ENCODE measurements at regions not wholly inside any gene's neighbourhood (a gene's known extent, or its start where the extent isn't known, plus 50 kb on each side); places are given as distances from the start of the nearest gene placed in this dataset.
"Not testable (repeated sequence)": the region's sequence is repeated elsewhere in the genome, so short reads cannot be mapped to it uniquely, and the experiment has no call there.

DNA sequence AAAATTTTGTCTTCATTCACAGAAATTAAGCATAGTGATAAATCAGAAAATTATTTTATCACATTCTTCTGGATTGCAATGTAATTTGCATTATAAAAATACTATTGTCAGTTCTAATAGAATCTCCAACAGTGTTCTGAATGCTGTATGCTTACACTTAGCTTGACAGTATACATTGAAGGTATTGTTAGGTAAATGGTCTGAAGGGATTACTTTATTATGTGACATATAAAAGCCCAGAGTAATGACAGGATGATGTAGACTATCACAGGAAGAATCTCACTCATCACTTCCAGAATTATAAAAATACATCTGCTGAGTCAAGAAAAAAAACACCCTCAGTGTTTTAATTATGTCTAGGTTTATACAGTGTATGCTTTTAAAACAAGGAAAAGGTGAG, 1532.5 kb upstream of the RAG2 start:
- H3K27ac ChIP-seq, result no peak overlapping the region
- no peaks in the 10 kb centered on the region for H3K36me3 ChIP-seq
- no peaks in the 10 kb centered on the region for H3K4me1 ChIP-seq (replicated peaks)
- intact Hi-C loops (cut with DNase I), result no loop called here
- no peaks in the 10 kb centered on the region for H3K27me3 ChIP-seq (replicated peaks; ENCODE audit: insufficient read depth)
- TF ChIP-seq POLR2A (IDR thresholded peaks at IDR 0.05), result no peak
- no peak for TF ChIP-seq POLR2AphosphoS5 (IDR thresholded peaks at IDR 0.05)
- TF ChIP-seq, protein P1, sequence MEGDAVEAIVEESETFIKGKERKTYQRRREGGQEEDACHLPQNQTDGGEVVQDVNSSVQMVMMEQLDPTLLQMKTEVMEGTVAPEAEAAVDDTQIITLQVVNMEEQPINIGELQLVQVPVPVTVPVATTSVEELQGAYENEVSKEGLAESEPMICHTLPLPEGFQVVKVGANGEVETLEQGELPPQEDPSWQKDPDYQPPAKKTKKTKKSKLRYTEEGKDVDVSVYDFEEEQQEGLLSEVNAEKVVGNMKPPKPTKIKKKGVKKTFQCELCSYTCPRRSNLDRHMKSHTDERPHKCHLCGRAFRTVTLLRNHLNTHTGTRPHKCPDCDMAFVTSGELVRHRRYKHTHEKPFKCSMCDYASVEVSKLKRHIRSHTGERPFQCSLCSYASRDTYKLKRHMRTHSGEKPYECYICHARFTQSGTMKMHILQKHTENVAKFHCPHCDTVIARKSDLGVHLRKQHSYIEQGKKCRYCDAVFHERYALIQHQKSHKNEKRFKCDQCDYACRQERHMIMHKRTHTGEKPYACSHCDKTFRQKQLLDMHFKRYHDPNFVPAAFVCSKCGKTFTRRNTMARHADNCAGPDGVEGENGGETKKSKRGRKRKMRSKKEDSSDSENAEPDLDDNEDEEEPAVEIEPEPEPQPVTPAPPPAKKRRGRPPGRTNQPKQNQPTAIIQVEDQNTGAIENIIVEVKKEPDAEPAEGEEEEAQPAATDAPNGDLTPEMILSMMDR (IDR thresholded peaks at IDR 0.05), result no peak
- DNase-seq (ENCODE audit: low spot score), result no peak
- no peaks in the 10 kb centered on the region for H3K9me3 ChIP-seq
- no peak overlapping the region for H3K4me3 ChIP-seq

DNA sequence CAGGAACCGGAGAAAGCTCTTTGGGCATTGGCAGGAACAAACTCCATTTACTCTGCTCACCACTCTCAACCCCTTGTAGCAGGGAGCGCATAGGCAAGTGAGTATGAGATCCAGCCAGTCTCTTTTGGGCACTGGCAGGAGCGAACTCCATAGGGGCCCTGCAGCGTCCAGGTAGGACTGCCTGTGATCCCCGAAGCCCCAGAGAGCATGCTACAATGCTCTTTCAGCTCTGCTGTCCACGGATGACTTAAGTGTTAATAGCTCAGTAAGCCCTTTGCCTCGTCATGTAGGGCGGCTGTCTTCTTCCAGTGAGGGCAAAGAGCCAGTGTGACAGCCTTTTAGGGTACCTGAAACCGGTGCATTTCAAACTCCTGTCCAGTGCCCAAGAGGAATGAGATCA, 1525.6 kb upstream of the RAG2 start:
- WGBS, result 82% methylated on average over 9 of the region's 9 CpGs
- no peak overlapping the region for H3K27ac ChIP-seq
- intact Hi-C loops (cut with DNase I), result no loop called here

DNA sequence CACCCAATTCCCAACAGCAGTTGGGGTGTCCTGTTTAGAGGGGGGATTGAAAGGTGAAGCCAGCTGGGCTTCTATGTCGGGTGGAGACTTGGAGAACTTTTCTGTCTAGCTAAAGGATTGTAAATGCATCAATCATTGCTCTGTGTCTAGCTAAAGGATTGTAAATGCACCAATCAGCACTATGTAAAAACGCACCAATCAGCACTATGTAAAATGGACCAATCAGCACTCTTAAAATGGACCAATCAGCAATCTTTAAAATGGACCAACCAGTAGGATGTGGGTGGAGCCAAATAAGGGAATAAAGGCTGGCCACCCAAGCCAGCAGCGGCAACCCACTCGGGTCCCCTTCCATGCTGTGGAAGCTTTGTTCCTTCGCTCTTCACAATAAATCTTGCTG, 1518.6 kb upstream of the RAG2 start:
- H3K4me3 ChIP-seq; intact Hi-C loops (cut with DNase I); H3K27me3 ChIP-seq (replicated peaks; ENCODE audit: insufficient read depth); H3K9me3 ChIP-seq; DNase-seq (ENCODE audit: low spot score); H3K36me3 ChIP-seq; H3K4me1 ChIP-seq (replicated peaks); H3K27ac ChIP-seq: not testable (repeated sequence)
- 92% methylated on average over 5 of the region's 5 CpGs for WGBS

More for the DNA sequence above, 1525.6 kb upstream of the RAG2 start:
- H3K36me3 ChIP-seq, result no peaks in the 10 kb centered on the region
- H3K4me3 ChIP-seq, result no peak overlapping the region
- TF ChIP-seq POLR2A (IDR thresholded peaks at IDR 0.05) (no peak), POLR2AphosphoS5 (IDR thresholded peaks at IDR 0.05) (no peak)
- TF ChIP-seq, protein P1 (IDR thresholded peaks at IDR 0.05), result no peak
- H3K4me1 ChIP-seq (replicated peaks), result no peaks in the 10 kb centered on the region
- no peaks in the 10 kb centered on the region for H3K9me3 ChIP-seq
- no peak for DNase-seq (ENCODE audit: low spot score)
- no peaks in the 10 kb centered on the region for H3K27me3 ChIP-seq (replicated peaks; ENCODE audit: insufficient read depth)

DNA sequence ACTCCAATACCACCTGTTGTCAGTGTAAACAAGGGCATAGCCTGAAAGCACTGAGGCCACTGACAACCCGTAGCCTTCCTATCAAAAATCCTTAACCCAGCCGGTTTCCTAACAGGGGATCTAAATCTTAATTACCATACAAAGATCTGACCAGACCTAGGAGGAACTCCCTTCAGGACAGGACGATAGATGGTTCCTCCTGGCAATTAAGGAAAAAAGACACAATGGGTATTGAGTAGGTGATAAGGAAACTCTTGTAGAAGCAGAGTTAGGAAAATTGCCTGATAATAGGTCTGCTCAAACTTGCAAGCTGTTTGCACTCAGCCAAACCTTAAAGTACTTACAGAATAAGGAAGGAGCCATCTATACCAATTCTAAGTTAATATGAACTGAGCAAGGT, 1517.3 kb upstream of the RAG2 start:
- H3K4me1 ChIP-seq (replicated peaks); H3K27ac ChIP-seq; intact Hi-C loops (cut with DNase I); H3K27me3 ChIP-seq (replicated peaks; ENCODE audit: insufficient read depth); H3K9me3 ChIP-seq; DNase-seq (ENCODE audit: low spot score); H3K36me3 ChIP-seq; H3K4me3 ChIP-seq: not testable (repeated sequence)
- 59% methylated on average over 3 of the region's 3 CpGs for WGBS

DNA sequence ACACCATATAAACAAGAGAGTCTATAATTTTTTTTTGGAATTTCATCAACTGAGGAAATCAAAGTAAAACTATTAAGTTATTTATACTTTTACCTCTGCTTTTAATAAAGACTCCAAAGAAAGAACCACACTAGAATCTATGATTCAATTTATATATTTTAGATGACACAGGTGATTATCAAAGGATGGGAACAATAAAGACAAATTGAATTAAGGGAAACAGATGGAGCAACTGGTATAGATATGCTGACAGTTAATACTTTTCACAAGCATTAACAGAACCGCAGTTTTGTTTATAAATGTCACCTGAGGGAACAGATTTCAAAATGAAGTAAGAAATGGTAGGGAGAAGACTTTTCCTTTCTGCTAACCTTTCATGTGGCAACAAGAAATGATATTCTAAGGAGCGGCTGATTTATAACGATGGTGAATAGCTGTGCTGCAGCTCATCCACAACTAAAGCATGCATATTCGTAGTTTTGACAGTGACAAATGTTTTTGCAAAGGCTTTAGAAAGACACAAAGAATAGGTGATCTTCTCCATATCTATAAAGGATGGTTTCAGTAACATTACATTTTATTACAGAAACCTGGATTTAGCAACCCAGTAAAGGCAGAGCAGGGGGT, 1502.9 kb upstream of the RAG2 start:
- WGBS, result 50% methylated on average over 4 of the region's 4 CpGs
- H3K27me3 ChIP-seq (replicated peaks; ENCODE audit: insufficient read depth), result no peaks in the 10 kb centered on the region
- no peaks in the 10 kb centered on the region for H3K4me1 ChIP-seq (replicated peaks)
- H3K4me3 ChIP-seq, result no peak overlapping the region
- intact Hi-C loops (cut with DNase I), result no loop called here
- DNase-seq (ENCODE audit: low spot score), result no peak
- TF ChIP-seq POLR2A (IDR thresholded peaks at IDR 0.05) (no peak), POLR2AphosphoS5 (IDR thresholded peaks at IDR 0.05) (no peak)
- TF ChIP-seq, protein P1 (IDR thresholded peaks at IDR 0.05), result no peak
- no peaks in the 10 kb centered on the region for H3K9me3 ChIP-seq
- H3K27ac ChIP-seq, result no peak overlapping the region
- H3K36me3 ChIP-seq, result no peaks in the 10 kb centered on the region

DNA sequence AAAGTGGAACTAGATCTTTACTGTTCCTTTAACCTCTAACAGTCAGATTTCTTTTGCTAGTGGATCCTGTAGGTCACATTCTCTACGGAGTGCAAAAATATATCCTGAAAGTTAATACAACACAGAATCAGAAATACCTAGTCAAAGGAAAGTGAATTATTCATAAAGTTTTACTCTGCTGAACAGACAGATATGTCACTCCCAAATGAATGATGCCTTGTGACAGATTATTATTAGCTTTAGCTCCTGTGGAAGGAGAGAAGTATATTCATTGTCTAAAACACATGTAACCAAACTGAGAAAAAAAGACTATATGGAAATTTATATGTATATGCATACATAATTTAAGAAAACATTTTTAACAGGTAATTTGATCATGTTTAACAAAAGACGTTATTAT, 1497.2 kb upstream of the RAG2 start:
- no peak for DNase-seq (ENCODE audit: low spot score)
- Histone ChIP-seq H3K27ac (no peak overlapping the region), H3K36me3 (no peaks in the 10 kb centered on the region), H3K4me3 (no peak overlapping the region), H3K4me1 (replicated peaks) (no peaks in the 10 kb centered on the region), H3K27me3 (replicated peaks; ENCODE audit: insufficient read depth) (no peaks in the 10 kb centered on the region), H3K9me3 (no peaks in the 10 kb centered on the region)
- 84% methylated on average over 2 of the region's 2 CpGs for WGBS
- intact Hi-C loops (cut with DNase I), result no loop called here
- no peak for TF ChIP-seq POLR2A (IDR thresholded peaks at IDR 0.05)
